Esophagus squamous epithelium (tissue), 5 donors: ENCODE measurements at regions not wholly inside any gene's neighbourhood (a gene's known extent, or its start where the extent isn't known, plus 50 kb on each side); places are given as distances from the start of the nearest gene placed in this dataset.

Experiments used
- DNase-seq: peaks from one replicate; lab custom pipeline; 2025; lab: John Stamatoyannopoulos, UW
- H3K27ac ChIP-seq, 4 donors: fragments of 200-600 bp; sonication (generic); one replicate each; pipeline ENCODE4 v1.5.1; 2016 to 2019; ENCODE audit warnings: mild to moderate bottlenecking in 1 of 4
- H3K27me3 ChIP-seq, 4 donors: fragments of 200-600 bp; sonication (generic); 1 replicate in 3 of 4; 2 replicates in 1 of 4; pipeline versions ENCODE4 v1.5.1 to v1.6.0; 2017 to 2021; ENCODE audit warnings: antibody characterized with exemption in 1 of 4
- H3K36me3 ChIP-seq, 3 donors: fragments of 200-600 bp; sonication (generic); one replicate each; pipeline ENCODE4 v1.5.1; 2016 to 2019
- H3K4me1 ChIP-seq, 3 donors: fragments of 200-600 bp; sonication (generic); one replicate each; pipeline ENCODE4 v1.5.1; 2017 to 2019
- H3K4me3 ChIP-seq, 4 donors: fragments of 200-600 bp; sonication (generic); 1 replicate in 3 of 4; 2 replicates in 1 of 4; pipeline ENCODE4 v1.5.1; 2016 to 2019; ENCODE audit warnings: mild to moderate bottlenecking in 2 of 4, moderate library complexity in 1 of 4
- H3K9me3 ChIP-seq, 3 donors: fragments of 200-600 bp; sonication (generic); one replicate each; pipeline ENCODE4 v1.5.1; 2016 to 2019
- CTCF ChIP-seq, 6 experiments: fragments of 450-650 bp in 4 of 6; fragments of 200-600 bp in 2 of 6; sonication (generic) in 2 of 6; IDR thresholded peaks; one replicate each; pipeline ENCODE4 v1.5.1; 2016 to 2019; ENCODE audit warnings: antibody characterized with exemption in 6 of 6, mild to moderate bottlenecking in 4 of 6, moderate library complexity in 4 of 6
- POLR2A ChIP-seq, 4 donors: fragments of 450-650 bp; IDR thresholded peaks; one replicate each; pipeline ENCODE4 v1.6.1; 2017; ENCODE audit warnings: antibody characterized with exemption in 4 of 4, mild to moderate bottlenecking in 4 of 4, moderate library complexity in 3 of 4
- WGBS, 2 donors: methylation state at CpG; one replicate each; pipeline ENCODE4 v1.1.5; 2018; 5-methylcytosine and 5-hydroxymethylcytosine counted together
- intact Hi-C: fragments of 100-400 bp; cut with DNase I; formaldehyde crosslinking; loops from one replicate; pipeline ENCODE4 v1.15.0; 2022
- donor health status: DM: yes; HTN: yes; CAD: no.

- intact Hi-C loops = no loop called here
- H3K27me3 ChIP-seq = no peaks in the 10 kb centered on the region
- H3K4me3 ChIP-seq = no peak overlapping the region
- DNase-seq = no peak
- H3K27ac ChIP-seq = no peak overlapping the region
- H3K36me3 ChIP-seq = no peaks in the 10 kb centered on the region
- peaks cover 0 to 11% (median 0%) of the 10 kb centered on the region in 3 donors for H3K9me3 ChIP-seq
- WGBS, 2 donors = 87 to 95% methylated on average over 1 of the region's 1 CpG
- peaks cover 0 to 4% (median 0%) of the 10 kb centered on the region in 3 donors for H3K4me1 ChIP-seq
- TF ChIP-seq CTCF (IDR thresholded peaks at IDR 0.05) = no peak
- TF ChIP-seq POLR2A (IDR thresholded peaks at IDR 0.05) = no peak
Measured at GRCh38 chr13:50384724-50385123, 369.5 kb downstream of the KCNRG start.

GRCh38 chr13:50386541-50387050 lies 371.4 kb downstream of the KCNRG start:
- intact Hi-C loops = no loop called here
- no peak for TF ChIP-seq CTCF (IDR thresholded peaks at IDR 0.05)
- TF ChIP-seq POLR2A (IDR thresholded peaks at IDR 0.05) = no peak
- Histone ChIP-seq H3K4me1 (peaks cover 0 to 9% (median 0%) of the 10 kb centered on the region in 3 donors), H3K27ac (no peak overlapping the region), H3K9me3 (no peaks in the 10 kb centered on the region), H3K36me3 (no peaks in the 10 kb centered on the region), H3K4me3 (no peak overlapping the region), H3K27me3 (no peaks in the 10 kb centered on the region)
- DNase-seq = no peak
- WGBS, 2 donors = 81 to 89% methylated on average over 10 of the region's 10 CpGs

GRCh38 chr13:50387051-50387581 lies 371.9 kb downstream of the KCNRG start:
- intact Hi-C loops = no loop called here
- Histone ChIP-seq H3K9me3 (no peaks in the 10 kb centered on the region), H3K4me1 (peaks cover 0 to 9% (median 0%) of the 10 kb centered on the region in 3 donors), H3K27me3 (no peaks in the 10 kb centered on the region), H3K36me3 (no peaks in the 10 kb centered on the region), H3K4me3 (no peak overlapping the region), H3K27ac (no peak overlapping the region)
- TF ChIP-seq POLR2A (IDR thresholded peaks at IDR 0.05) (no peak), CTCF (IDR thresholded peaks at IDR 0.05) (no peak)
- 72% methylated on average over 4 to 5 of the region's 6 CpGs for WGBS, 2 donors
- no peak for DNase-seq

GRCh38 chr13:50388481-50388880 lies 373.2 kb downstream of the KCNRG start:
- H3K4me1 ChIP-seq = peaks cover 0 to 9% (median 0%) of the 10 kb centered on the region in 3 donors
- no peak overlapping the region for H3K4me3 ChIP-seq
- intact Hi-C loops = no loop called here
- no peak for TF ChIP-seq CTCF (IDR thresholded peaks at IDR 0.05)
- no peak for TF ChIP-seq POLR2A (IDR thresholded peaks at IDR 0.05)
- DNase-seq = no peak
- H3K27me3 ChIP-seq = no peaks in the 10 kb centered on the region
- no peaks in the 10 kb centered on the region for H3K9me3 ChIP-seq
- 69 to 74% methylated on average over 3 of the region's 3 CpGs for WGBS, 2 donors
- no peak overlapping the region for H3K27ac ChIP-seq
- no peaks in the 10 kb centered on the region for H3K36me3 ChIP-seq

- Histone ChIP-seq H3K27ac (no peak overlapping the region), H3K4me3 (no peak overlapping the region), H3K27me3 (no peaks in the 10 kb centered on the region), H3K9me3 (no peaks in the 10 kb centered on the region), H3K36me3 (no peaks in the 10 kb centered on the region), H3K4me1 (peaks cover 0 to 9% (median 0%) of the 10 kb centered on the region in 3 donors)
- no peak for DNase-seq
- 68 to 86% methylated on average over 4 of the region's 4 CpGs for WGBS, 2 donors
- TF ChIP-seq CTCF (IDR thresholded peaks at IDR 0.05) (no peak), POLR2A (IDR thresholded peaks at IDR 0.05) (no peak)
- intact Hi-C loops = no loop called here
Measured at GRCh38 chr13:50389726-50390125, 374.5 kb downstream of the KCNRG start.
